H7 (cell line): ENCODE measurements at regions not wholly inside any gene's neighbourhood (a gene's known extent, or its start where the extent isn't known, plus 50 kb on each side); places are given as distances from the start of the nearest gene placed in this dataset.
"Not testable (repeated sequence)": the region's sequence is repeated elsewhere in the genome, so short reads cannot be mapped to it uniquely, and the experiment has no call there.

Source experiments
- DNase-seq: peaks from one replicate; pipeline ENCODE4 v3.0.0; 2012
- H3K27me3 ChIP-seq: 2 replicates; pipeline ENCODE4 v1.6.0; 2011; ENCODE audit warnings: mild to moderate bottlenecking, low read length; ENCODE audit not compliant: control insufficient read depth, insufficient read depth
- H3K36me3 ChIP-seq: replicated peaks from 2 replicates; pipeline ENCODE4 v1.5.1; 2011; ENCODE audit warnings: low read length; ENCODE audit not compliant: control insufficient read depth, insufficient read depth
- H3K4me3 ChIP-seq: 2 replicates; pipeline ENCODE4 v1.5.1; 2011; ENCODE audit warnings: low read depth, mild to moderate bottlenecking, control low read depth, low read length, moderate library complexity; ENCODE audit not compliant: insufficient read depth

- no peaks in the 10 kb centered on the region for H3K36me3 ChIP-seq
- H3K27me3 ChIP-seq = no peaks in the 10 kb centered on the region
- H3K4me3 ChIP-seq = no peak overlapping the region
- no peak for DNase-seq
Observed at GRCh38 chr15:26212109-26212508, 349.0 kb upstream of the ATP10A start.

GRCh38 chr15:26210980-26211379 is 347.9 kb upstream of the ATP10A start:
- Histone ChIP-seq H3K4me3 (no peak overlapping the region), H3K27me3 (no peaks in the 10 kb centered on the region), H3K36me3 (no peaks in the 10 kb centered on the region)
- DNase-seq = no peak

GRCh38 chr15:26201177-26201858 is 338.2 kb upstream of the ATP10A start:
- peak; percentile 38 for DNase-seq
- no peak overlapping the region for H3K4me3 ChIP-seq
- no peaks in the 10 kb centered on the region; the same call in 1 of the 2 replicates for H3K27me3 ChIP-seq
- no peaks in the 10 kb centered on the region for H3K36me3 ChIP-seq

GRCh38 chr15:26200427-26200826 is 337.3 kb upstream of the ATP10A start:
- Histone ChIP-seq H3K36me3 (no peaks in the 10 kb centered on the region), H3K4me3 (no peak overlapping the region), H3K27me3 (no peaks in the 10 kb centered on the region; the same call in 1 of the 2 replicates)
- peak; percentile 30 for DNase-seq

GRCh38 chr15:26197719-26198118 is 334.6 kb upstream of the ATP10A start:
- H3K36me3 ChIP-seq = no peaks in the 10 kb centered on the region
- no peak for DNase-seq
- H3K27me3 ChIP-seq = no peaks in the 10 kb centered on the region; the same call in 1 of the 2 replicates
- no peak overlapping the region for H3K4me3 ChIP-seq

GRCh38 chr15:26197060-26197459 is 333.9 kb upstream of the ATP10A start:
- no peaks in the 10 kb centered on the region for H3K36me3 ChIP-seq
- no peak for DNase-seq
- no peak overlapping the region for H3K4me3 ChIP-seq
- no peaks in the 10 kb centered on the region; the same call in 1 of the 2 replicates for H3K27me3 ChIP-seq

- DNase-seq = no peak
- no peak overlapping the region for H3K4me3 ChIP-seq
- H3K36me3 ChIP-seq = no peaks in the 10 kb centered on the region
- H3K27me3 ChIP-seq = no peaks in the 10 kb centered on the region
Observed at GRCh38 chr15:26191193-26191592, 328.1 kb upstream of the ATP10A start.

- DNase-seq, H3K27me3 ChIP-seq, H3K4me3 ChIP-seq, H3K36me3 ChIP-seq: not testable (repeated sequence)
Observed at GRCh38 chr15:26186138-26186537, 323.0 kb upstream of the ATP10A start.

- DNase-seq = no peak
- no peaks in the 10 kb centered on the region for H3K27me3 ChIP-seq
- no peak overlapping the region for H3K4me3 ChIP-seq
- H3K36me3 ChIP-seq = no peaks in the 10 kb centered on the region
Observed at GRCh38 chr15:26182441-26182840, 319.3 kb upstream of the ATP10A start.

- Histone ChIP-seq H3K27me3 (no peaks in the 10 kb centered on the region), H3K4me3 (no peak overlapping the region), H3K36me3 (no peaks in the 10 kb centered on the region)
- peak; percentile 77 for DNase-seq
Observed at GRCh38 chr15:26179906-26180305, 316.8 kb upstream of the ATP10A start.

- H3K4me3 ChIP-seq = no peak overlapping the region
- H3K27me3 ChIP-seq = no peaks in the 10 kb centered on the region
- DNase-seq = no peak
Observed at GRCh38 chr15:26178640-26179220, 315.6 kb upstream of the ATP10A start.

GRCh38 chr15:26177816-26178215 is 314.7 kb upstream of the ATP10A start:
- H3K4me3 ChIP-seq = no peak overlapping the region
- H3K27me3 ChIP-seq = no peaks in the 10 kb centered on the region
- DNase-seq = no peak
- no peaks in the 10 kb centered on the region for H3K36me3 ChIP-seq

More at GRCh38 chr15:26178640-26179220, 315.6 kb upstream of the ATP10A start:
- H3K36me3 ChIP-seq = no peaks in the 10 kb centered on the region

- no peaks in the 10 kb centered on the region for H3K36me3 ChIP-seq
- H3K4me3 ChIP-seq = no peak overlapping the region
- no peak for DNase-seq
- no peaks in the 10 kb centered on the region for H3K27me3 ChIP-seq
Observed at GRCh38 chr15:26176831-26177230, 313.7 kb upstream of the ATP10A start.

- H3K27me3 ChIP-seq = no peaks in the 10 kb centered on the region
- no peak overlapping the region for H3K4me3 ChIP-seq
- H3K36me3 ChIP-seq = no peaks in the 10 kb centered on the region
- peak; percentile 50 for DNase-seq
Observed at GRCh38 chr15:26171266-26171665, 308.1 kb upstream of the ATP10A start.

GRCh38 chr15:26166429-26166828 is 303.3 kb upstream of the ATP10A start:
- Histone ChIP-seq H3K36me3 (no peaks in the 10 kb centered on the region), H3K4me3 (no peak overlapping the region), H3K27me3 (no peaks in the 10 kb centered on the region)
- no peak for DNase-seq
